ENCODE measurements at regions not wholly inside any gene's neighbourhood (a gene's known extent, or its start where the extent isn't known, plus 50 kb on each side); places are given as distances from the start of the nearest gene placed in this dataset.

- no peak for DNase-seq (ENCODE audit: low spot score)
Measured at GRCh38 chr13:79663977-79664636, 183.2 kb downstream of the NDFIP2 start.

GRCh38 chr13:79663435-79663834, 182.5 kb downstream of the NDFIP2 start:
- DNase-seq (ENCODE audit: low spot score), result no peak

GRCh38 chr13:79662882-79663281, 181.9 kb downstream of the NDFIP2 start:
- DNase-seq (ENCODE audit: low spot score), result no peak

- no peak for DNase-seq (ENCODE audit: low spot score)
Measured at GRCh38 chr13:79660361-79660760, 179.4 kb downstream of the NDFIP2 start.

- DNase-seq (ENCODE audit: low spot score), result peak; percentile 35
Measured at GRCh38 chr13:79659121-79659521, 178.2 kb downstream of the NDFIP2 start.

- DNase-seq (ENCODE audit: low spot score), result no peak
Measured at GRCh38 chr13:79658333-79658975, 177.5 kb downstream of the NDFIP2 start.

GRCh38 chr13:79655509-79655908, 174.6 kb downstream of the NDFIP2 start:
- no peak for DNase-seq (ENCODE audit: low spot score)

GRCh38 chr13:79654520-79654919, 173.6 kb downstream of the NDFIP2 start:
- peak; percentile 28 for DNase-seq (ENCODE audit: low spot score)

GRCh38 chr13:79650688-79651087, 169.7 kb downstream of the NDFIP2 start:
- no peak for DNase-seq (ENCODE audit: low spot score)

- DNase-seq (ENCODE audit: low spot score), result peak; percentile 2
Measured at GRCh38 chr13:79648191-79648590, 167.2 kb downstream of the NDFIP2 start.

- DNase-seq (ENCODE audit: low spot score), result peak; percentile 80
Measured at GRCh38 chr13:79647533-79647932, 166.6 kb downstream of the NDFIP2 start.

GRCh38 chr13:79646880-79647279, 165.9 kb downstream of the NDFIP2 start:
- DNase-seq (ENCODE audit: low spot score), result no peak

GRCh38 chr13:79645569-79645968, 164.6 kb downstream of the NDFIP2 start:
- no peak for DNase-seq (ENCODE audit: low spot score)

- no peak for DNase-seq (ENCODE audit: low spot score)
Measured at GRCh38 chr13:79642596-79642995, 161.6 kb downstream of the NDFIP2 start.

GRCh38 chr13:79637133-79637763, 156.3 kb downstream of the NDFIP2 start:
- no peak for DNase-seq (ENCODE audit: low spot score)

GRCh38 chr13:79631051-79631659, 150.2 kb downstream of the NDFIP2 start:
- peak; percentile 90 for DNase-seq (ENCODE audit: low spot score)

GRCh38 chr13:79628463-79628862, 147.5 kb downstream of the NDFIP2 start:
- DNase-seq (ENCODE audit: low spot score), result peak; percentile 11

GRCh38 chr13:79626924-79627323, 146.0 kb downstream of the NDFIP2 start:
- no peak for DNase-seq (ENCODE audit: low spot score)

- peak; percentile 34 for DNase-seq (ENCODE audit: low spot score)
Measured at GRCh38 chr13:79625517-79625916, 144.6 kb downstream of the NDFIP2 start.

- peak; percentile 25 for DNase-seq (ENCODE audit: low spot score)
Measured at GRCh38 chr13:79621902-79622301, 140.9 kb downstream of the NDFIP2 start.

- peak; percentile 26 for DNase-seq (ENCODE audit: low spot score)
Measured at GRCh38 chr13:79621449-79621848, 140.5 kb downstream of the NDFIP2 start.

- DNase-seq (ENCODE audit: low spot score), result no peak
Measured at GRCh38 chr13:79614250-79614918, 133.4 kb downstream of the NDFIP2 start.
